RWPE2 (cell line): ENCODE measurements at regions not wholly inside any gene's neighbourhood (a gene's known extent, or its start where the extent isn't known, plus 50 kb on each side); places are given as distances from the start of the nearest gene placed in this dataset.

Experiments
- ATAC-seq: fragments of 200-7000 bp; cut with Tn5 transposase; 3 replicates; pipeline ENCODE4 v1.9.1; 2021; ENCODE audit warnings: low read depth
- DNase-seq: peaks from one replicate; pipeline ENCODE4 v3.0.0-alpha.2; 2020; ENCODE audit warnings: low spot score
- H3K27ac ChIP-seq: fragments of 450-650 bp; 2 replicates; pipeline ENCODE4 v1.5.1; 2017; ENCODE audit warnings: mild to moderate bottlenecking; ENCODE audit not compliant: poor library complexity, severe bottlenecking
- H3K27me3 ChIP-seq: fragments of 250-450 bp; sonication (Bioruptor Pico); 2 replicates; pipeline ENCODE4 v1.5.1; 2021; ENCODE audit warnings: mild to moderate bottlenecking, moderate library complexity; ENCODE audit not compliant: insufficient read depth, poor library complexity, severe bottlenecking
- H3K36me3 ChIP-seq: fragments of 250-450 bp; sonication (Bioruptor Pico); 2 replicates; pipeline ENCODE4 v1.5.1; 2020; ENCODE audit warnings: low read depth, mild to moderate bottlenecking, moderate library complexity
- H3K4me1 ChIP-seq: fragments of 250-450 bp; sonication (Bioruptor Pico); 2 replicates; pipeline ENCODE4 v1.5.1; 2021; ENCODE audit warnings: mild to moderate bottlenecking, moderate library complexity; ENCODE audit not compliant: insufficient read depth, poor library complexity, severe bottlenecking
- H3K4me3 ChIP-seq: fragments of 250-450 bp; sonication (Bioruptor Pico); 2 replicates; pipeline ENCODE4 v1.5.1; 2021; ENCODE audit warnings: mild to moderate bottlenecking, moderate library complexity; ENCODE audit not compliant: severe bottlenecking
- H3K9me3 ChIP-seq: fragments of 250-450 bp; sonication (Bioruptor Pico); 2 replicates; pipeline ENCODE4 v1.5.1; 2021; ENCODE audit warnings: mild to moderate bottlenecking, moderate library complexity; ENCODE audit not compliant: severe bottlenecking
- TF ChIP-seq, protein P1 (sequence below): fragments of 450-650 bp; IDR thresholded peaks from one replicate; pipeline ENCODE4 v1.5.1; 2017; ENCODE audit warnings: mild to moderate bottlenecking, moderate library complexity; ENCODE audit not compliant: poor library complexity, severe bottlenecking

DNA sequence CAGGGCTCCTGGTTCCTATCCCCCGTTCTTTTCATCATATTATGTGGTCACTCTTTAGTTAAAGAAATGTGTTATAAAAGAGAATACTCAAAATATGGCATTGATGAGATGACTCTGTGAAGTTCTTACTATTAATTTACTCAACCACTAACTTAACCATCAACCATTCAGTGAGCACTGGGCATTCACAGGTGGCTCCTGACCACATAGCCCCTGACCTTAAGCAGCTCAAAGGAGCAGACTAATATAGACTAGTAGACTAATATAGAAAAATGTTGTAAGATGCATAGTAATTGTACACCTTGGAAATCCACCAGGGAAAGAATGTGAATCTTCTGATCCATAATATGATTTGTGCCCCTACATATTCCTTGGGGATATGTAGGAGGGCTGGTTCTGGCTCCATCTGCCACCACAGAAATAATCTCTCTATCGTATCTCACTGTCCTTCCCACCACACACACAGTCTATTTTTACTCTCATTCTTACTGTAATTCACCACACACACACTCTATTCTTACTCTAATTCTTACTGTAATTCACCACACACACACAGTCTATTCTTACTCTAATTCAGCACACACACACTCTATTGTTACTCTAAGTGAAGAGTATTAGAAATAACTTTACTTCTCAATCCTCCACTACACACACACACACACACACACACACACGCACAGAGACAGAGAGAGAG lies 188.9 kb upstream of the ITGA4 start:
- ATAC-seq, result no peak
- no peaks in the 10 kb centered on the region for H3K36me3 ChIP-seq
- no peak for DNase-seq
- H3K4me3 ChIP-seq, result no peak overlapping the region
- TF ChIP-seq, protein P1, sequence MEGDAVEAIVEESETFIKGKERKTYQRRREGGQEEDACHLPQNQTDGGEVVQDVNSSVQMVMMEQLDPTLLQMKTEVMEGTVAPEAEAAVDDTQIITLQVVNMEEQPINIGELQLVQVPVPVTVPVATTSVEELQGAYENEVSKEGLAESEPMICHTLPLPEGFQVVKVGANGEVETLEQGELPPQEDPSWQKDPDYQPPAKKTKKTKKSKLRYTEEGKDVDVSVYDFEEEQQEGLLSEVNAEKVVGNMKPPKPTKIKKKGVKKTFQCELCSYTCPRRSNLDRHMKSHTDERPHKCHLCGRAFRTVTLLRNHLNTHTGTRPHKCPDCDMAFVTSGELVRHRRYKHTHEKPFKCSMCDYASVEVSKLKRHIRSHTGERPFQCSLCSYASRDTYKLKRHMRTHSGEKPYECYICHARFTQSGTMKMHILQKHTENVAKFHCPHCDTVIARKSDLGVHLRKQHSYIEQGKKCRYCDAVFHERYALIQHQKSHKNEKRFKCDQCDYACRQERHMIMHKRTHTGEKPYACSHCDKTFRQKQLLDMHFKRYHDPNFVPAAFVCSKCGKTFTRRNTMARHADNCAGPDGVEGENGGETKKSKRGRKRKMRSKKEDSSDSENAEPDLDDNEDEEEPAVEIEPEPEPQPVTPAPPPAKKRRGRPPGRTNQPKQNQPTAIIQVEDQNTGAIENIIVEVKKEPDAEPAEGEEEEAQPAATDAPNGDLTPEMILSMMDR, result no peak
- H3K27me3 ChIP-seq, result no peaks in the 10 kb centered on the region
- no peak overlapping the region for H3K27ac ChIP-seq
- H3K9me3 ChIP-seq, result no peaks in the 10 kb centered on the region
- H3K4me1 ChIP-seq, result no peaks in the 10 kb centered on the region

- no peak for DNase-seq
- Histone ChIP-seq H3K36me3 (no peaks in the 10 kb centered on the region), H3K9me3 (no peaks in the 10 kb centered on the region), H3K4me3 (no peak overlapping the region), H3K27me3 (no peaks in the 10 kb centered on the region), H3K27ac (no peak overlapping the region), H3K4me1 (no peaks in the 10 kb centered on the region)
- TF ChIP-seq, protein P1, result no peak
- no peak for ATAC-seq
These were observed 183.2 kb upstream of the ITGA4 start for GRCh38 chr2:181273986-181274385.

GRCh38 chr2:181275643-181276070 lies 181.5 kb upstream of the ITGA4 start:
- TF ChIP-seq, protein P1, result no peak
- DNase-seq, result no peak
- no peak overlapping the region for H3K27ac ChIP-seq
- H3K4me1 ChIP-seq, result no peaks in the 10 kb centered on the region
- no peaks in the 10 kb centered on the region for H3K27me3 ChIP-seq
- H3K9me3 ChIP-seq, result no peaks in the 10 kb centered on the region
- ATAC-seq, result 0 out of 3 replicates have a peak, but pooled peaks have one; percentile 23
- H3K36me3 ChIP-seq, result no peaks in the 10 kb centered on the region
- no peak overlapping the region for H3K4me3 ChIP-seq

DNA sequence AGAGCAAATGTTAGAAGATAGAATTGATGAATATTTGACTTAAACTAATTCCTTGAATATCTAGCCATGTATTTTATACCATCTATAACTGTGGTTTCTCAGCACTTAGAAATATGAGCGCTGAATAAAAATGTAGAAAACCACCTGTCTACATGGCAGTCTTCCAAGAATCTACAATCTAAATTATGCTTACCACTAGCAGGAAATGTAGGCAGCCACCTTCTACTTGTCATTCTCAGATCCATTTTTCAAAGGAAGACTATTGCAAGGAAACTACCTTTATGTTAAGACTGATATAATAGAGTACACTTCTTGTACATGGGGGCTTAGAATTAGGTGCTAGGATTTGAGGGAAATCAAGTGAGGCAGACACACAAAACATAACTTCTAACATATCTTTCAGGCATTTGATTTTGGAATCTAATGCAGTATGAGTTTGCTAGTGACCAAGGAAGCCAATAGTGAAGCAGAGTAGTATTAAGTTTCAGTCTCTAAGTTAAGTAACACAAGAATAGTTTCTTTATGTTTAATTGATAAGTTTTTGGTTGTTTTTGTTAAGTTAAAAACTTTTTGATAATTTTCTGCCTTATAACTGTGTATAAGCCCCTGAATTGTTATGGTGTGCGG lies 175.9 kb upstream of the ITGA4 start:
- H3K4me3 ChIP-seq, result no peak overlapping the region
- H3K9me3 ChIP-seq, result no peaks in the 10 kb centered on the region
- H3K36me3 ChIP-seq, result no peaks in the 10 kb centered on the region
- no peak for DNase-seq
- no peak overlapping the region for H3K27ac ChIP-seq
- no peaks in the 10 kb centered on the region for H3K27me3 ChIP-seq
- no peak for ATAC-seq
- TF ChIP-seq, protein P1, result no peak
- no peaks in the 10 kb centered on the region for H3K4me1 ChIP-seq

DNA sequence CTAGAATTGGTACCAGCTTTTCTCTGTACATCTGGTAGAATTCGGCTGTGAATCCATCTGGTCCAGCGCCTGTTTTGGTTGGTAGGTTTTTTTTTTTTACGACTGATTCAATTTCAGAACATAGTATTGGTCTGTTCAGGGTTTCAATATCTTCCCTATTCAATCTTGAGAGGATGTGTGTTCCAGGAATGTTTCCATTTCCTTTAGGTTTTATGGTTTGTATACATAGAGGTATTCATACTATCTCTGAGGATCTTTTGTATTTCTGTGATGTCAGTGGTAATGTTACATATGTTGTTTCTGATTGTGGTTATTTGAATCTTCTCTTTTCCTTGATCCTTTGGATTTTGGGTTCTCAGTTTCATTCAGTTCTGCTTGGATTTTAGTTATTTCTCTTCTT lies 172.1 kb upstream of the ITGA4 start:
- no peaks in the 10 kb centered on the region for H3K36me3 ChIP-seq
- H3K9me3 ChIP-seq, result no peaks in the 10 kb centered on the region
- TF ChIP-seq, protein P1, result no peak
- H3K27ac ChIP-seq, result no peak overlapping the region
- no peaks in the 10 kb centered on the region for H3K27me3 ChIP-seq
- no peak for ATAC-seq
- H3K4me3 ChIP-seq, result no peak overlapping the region
- H3K4me1 ChIP-seq, result no peaks in the 10 kb centered on the region
- no peak for DNase-seq
